ENCODE measurements at regions not wholly inside any gene's neighbourhood (a gene's known extent, or its start where the extent isn't known, plus 50 kb on each side); places are given as distances from the start of the nearest gene placed in this dataset.

DNA sequence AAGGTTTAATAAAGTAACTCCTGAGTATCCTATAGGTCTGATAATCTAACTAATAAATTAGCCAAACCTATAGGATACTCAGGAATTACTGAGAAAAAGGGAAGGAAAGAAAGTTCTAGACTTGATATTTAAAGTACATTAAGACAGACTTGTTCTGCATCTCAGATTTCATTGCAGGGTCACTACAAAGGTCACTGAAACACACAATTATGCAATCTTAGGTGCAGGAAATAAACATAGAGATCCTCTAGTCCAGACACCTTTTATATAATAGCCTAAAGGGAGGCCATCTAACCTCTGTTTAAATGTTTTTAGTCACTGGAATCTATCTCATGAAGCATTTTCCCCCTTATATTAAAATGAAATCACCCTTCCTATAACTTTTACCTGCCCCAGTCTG lies 1215.7 kb downstream of the MAT2B start:
- Histone ChIP-seq H3K27ac (ENCODE audit: low read depth, low read length) (no peak overlapping the region), H3K36me3 (ENCODE audit: control insufficient read depth, insufficient read depth, low read length) (no peaks in the 10 kb centered on the region), H3K9me3 (ENCODE audit: control insufficient read depth, low read length) (no peaks in the 10 kb centered on the region), H3K27me3 (ENCODE audit: control insufficient read depth, insufficient read depth, low read length, poor library complexity, severe bottlenecking) (no peaks in the 10 kb centered on the region), H3K4me1 (ENCODE audit: control insufficient read depth, insufficient read depth, low read length) (no peaks in the 10 kb centered on the region), H3K9ac (ENCODE audit: extremely low read depth, low read length, poor library complexity, severe bottlenecking) (no peak overlapping the region), H3K4me3 (ENCODE audit: low read length) (no peak overlapping the region)
- Mint-ChIP-seq H3K27ac (no peak overlapping the region), H3K27me3 (ENCODE audit: insufficient read depth) (no peaks in the 10 kb centered on the region), H3K36me3 (ENCODE audit: low read depth) (no peaks in the 10 kb centered on the region), H3K4me3 (no peak overlapping the region), H3K9me3 (no peaks in the 10 kb centered on the region), H3K4me1 (no peaks in the 10 kb centered on the region)
- no peak for DNase-seq
- TF ChIP-seq, protein P1, sequence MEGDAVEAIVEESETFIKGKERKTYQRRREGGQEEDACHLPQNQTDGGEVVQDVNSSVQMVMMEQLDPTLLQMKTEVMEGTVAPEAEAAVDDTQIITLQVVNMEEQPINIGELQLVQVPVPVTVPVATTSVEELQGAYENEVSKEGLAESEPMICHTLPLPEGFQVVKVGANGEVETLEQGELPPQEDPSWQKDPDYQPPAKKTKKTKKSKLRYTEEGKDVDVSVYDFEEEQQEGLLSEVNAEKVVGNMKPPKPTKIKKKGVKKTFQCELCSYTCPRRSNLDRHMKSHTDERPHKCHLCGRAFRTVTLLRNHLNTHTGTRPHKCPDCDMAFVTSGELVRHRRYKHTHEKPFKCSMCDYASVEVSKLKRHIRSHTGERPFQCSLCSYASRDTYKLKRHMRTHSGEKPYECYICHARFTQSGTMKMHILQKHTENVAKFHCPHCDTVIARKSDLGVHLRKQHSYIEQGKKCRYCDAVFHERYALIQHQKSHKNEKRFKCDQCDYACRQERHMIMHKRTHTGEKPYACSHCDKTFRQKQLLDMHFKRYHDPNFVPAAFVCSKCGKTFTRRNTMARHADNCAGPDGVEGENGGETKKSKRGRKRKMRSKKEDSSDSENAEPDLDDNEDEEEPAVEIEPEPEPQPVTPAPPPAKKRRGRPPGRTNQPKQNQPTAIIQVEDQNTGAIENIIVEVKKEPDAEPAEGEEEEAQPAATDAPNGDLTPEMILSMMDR (conservative IDR thresholded peaks at IDR 0.05) = no peak

DNA sequence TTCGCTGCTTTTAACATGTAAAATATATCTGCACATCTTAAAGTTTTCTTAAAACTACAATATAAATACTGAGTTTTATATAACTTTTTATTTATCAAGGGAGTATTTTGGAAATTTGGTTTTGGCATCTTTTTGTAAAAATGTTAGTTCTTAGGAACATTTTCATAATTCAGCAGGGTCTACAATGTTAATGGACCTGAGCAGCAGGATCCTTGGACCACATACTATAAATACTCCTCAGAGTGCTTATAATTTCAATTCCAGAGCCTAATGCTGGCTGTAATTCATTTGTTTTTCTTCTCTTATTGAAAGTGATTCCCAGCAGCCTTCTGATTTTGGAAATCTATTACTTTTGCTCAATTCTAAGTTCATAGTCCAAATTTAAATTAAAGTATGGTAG lies 1216.2 kb downstream of the MAT2B start:
- H3K27me3 ChIP-seq (ENCODE audit: control insufficient read depth, insufficient read depth, low read length, poor library complexity, severe bottlenecking) = no peaks in the 10 kb centered on the region
- no peak overlapping the region for H3K27ac Mint-ChIP-seq

DNA sequence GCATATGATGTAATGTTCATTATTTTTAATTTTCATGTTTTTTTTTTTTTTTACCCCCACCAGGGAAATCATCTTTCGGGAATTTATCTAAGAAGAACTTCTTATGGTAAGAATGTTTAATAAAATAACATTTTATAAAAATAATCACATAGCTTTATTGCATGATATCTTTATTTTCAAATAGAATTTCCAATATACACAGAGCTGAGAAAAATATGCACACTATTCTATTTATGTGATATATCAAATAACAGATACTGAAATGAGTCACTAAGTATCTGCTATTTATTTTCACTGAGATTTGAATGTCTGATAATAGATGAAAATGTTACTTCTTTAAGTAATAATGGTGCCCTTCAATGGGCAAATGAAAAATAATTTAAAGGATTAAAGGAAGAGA lies 1217.3 kb downstream of the MAT2B start:
- Histone ChIP-seq H3K36me3 (ENCODE audit: control insufficient read depth, insufficient read depth, low read length) (no peaks in the 10 kb centered on the region), H3K4me3 (ENCODE audit: low read length) (no peak overlapping the region), H3K4me1 (ENCODE audit: control insufficient read depth, insufficient read depth, low read length) (no peaks in the 10 kb centered on the region), H3K9ac (ENCODE audit: extremely low read depth, low read length, poor library complexity, severe bottlenecking) (no peak overlapping the region), H3K27ac (ENCODE audit: low read depth, low read length) (no peak overlapping the region), H3K9me3 (ENCODE audit: control insufficient read depth, low read length) (no peaks in the 10 kb centered on the region), H3K27me3 (ENCODE audit: control insufficient read depth, insufficient read depth, low read length, poor library complexity, severe bottlenecking) (no peaks in the 10 kb centered on the region)
- TF ChIP-seq, protein P1 (conservative IDR thresholded peaks at IDR 0.05) = no peak
- H3K9me3 Mint-ChIP-seq = no peaks in the 10 kb centered on the region
- H3K27me3 Mint-ChIP-seq (ENCODE audit: insufficient read depth) = no peaks in the 10 kb centered on the region
- WGBS, 2 experiments (ENCODE audit: insufficient coverage in 1 of 2, insufficient read length in 1 of 2) = no CpG with 5 or more reads among the region's 1 CpG
- no peak overlapping the region for H3K4me3 Mint-ChIP-seq
- H3K4me1 Mint-ChIP-seq = no peaks in the 10 kb centered on the region
- no peak for DNase-seq
- H3K36me3 Mint-ChIP-seq (ENCODE audit: low read depth) = no peaks in the 10 kb centered on the region
- no peak overlapping the region for H3K27ac Mint-ChIP-seq

More for the DNA sequence above, 1216.2 kb downstream of the MAT2B start:
- H3K27ac ChIP-seq (ENCODE audit: low read depth, low read length) = no peak overlapping the region
- no CpG with 5 or more reads among the region's 1 CpG for WGBS, 2 experiments (ENCODE audit: insufficient coverage in 1 of 2, insufficient read length in 1 of 2)
- no peak overlapping the region for H3K9ac ChIP-seq (ENCODE audit: extremely low read depth, low read length, poor library complexity, severe bottlenecking)
- H3K9me3 Mint-ChIP-seq = no peaks in the 10 kb centered on the region
- no peaks in the 10 kb centered on the region for H3K36me3 Mint-ChIP-seq (ENCODE audit: low read depth)
- H3K36me3 ChIP-seq (ENCODE audit: control insufficient read depth, insufficient read depth, low read length) = no peaks in the 10 kb centered on the region
- no peaks in the 10 kb centered on the region for H3K4me1 ChIP-seq (ENCODE audit: control insufficient read depth, insufficient read depth, low read length)
- no peak overlapping the region for H3K4me3 Mint-ChIP-seq
- H3K9me3 ChIP-seq (ENCODE audit: control insufficient read depth, low read length) = no peaks in the 10 kb centered on the region
- H3K4me1 Mint-ChIP-seq = no peaks in the 10 kb centered on the region
- H3K27me3 Mint-ChIP-seq (ENCODE audit: insufficient read depth) = no peaks in the 10 kb centered on the region
- TF ChIP-seq, protein P1 (conservative IDR thresholded peaks at IDR 0.05) = no peak
- DNase-seq = no peak
- no peak overlapping the region for H3K4me3 ChIP-seq (ENCODE audit: low read length)

Measured in endodermal cell (in vitro differentiated cells).